ENCODE measurements at regions not wholly inside any gene's neighbourhood (a gene's known extent, or its start where the extent isn't known, plus 50 kb on each side); places are given as distances from the start of the nearest gene placed in this dataset.
"Not testable (repeated sequence)": the region's sequence is repeated elsewhere in the genome, so short reads cannot be mapped to it uniquely, and the experiment has no call there.

GRCh38 chr9:94421951-94422350 lies 93.5 kb upstream of the NUTM2F start:
- H3K27me3 ChIP-seq; DNase-seq; H3K36me3 ChIP-seq; H3K4me1 ChIP-seq; H3K9me3 ChIP-seq; H3K4me3 ChIP-seq; H3K27ac ChIP-seq; ATAC-seq; intact Hi-C loops (cut with DNase I): not testable (repeated sequence)
- 98% methylated on average over 8 of the region's 9 CpGs for WGBS (ENCODE audit: insufficient coverage, low coverage, low lambda C conversion rate, missing lambda C conversion rate)

GRCh38 chr9:94425312-94425711 lies 96.9 kb upstream of the NUTM2F start:
- intact Hi-C loops (cut with DNase I); H3K36me3 ChIP-seq; DNase-seq; H3K4me1 ChIP-seq; H3K4me3 ChIP-seq; ATAC-seq; H3K27me3 ChIP-seq; H3K27ac ChIP-seq; H3K9me3 ChIP-seq: not testable (repeated sequence)
- 86% methylated on average over 2 of the region's 4 CpGs for WGBS (ENCODE audit: insufficient coverage, low coverage, low lambda C conversion rate, missing lambda C conversion rate)

GRCh38 chr9:94437128-94437527 lies 108.7 kb upstream of the NUTM2F start:
- intact Hi-C loops (cut with DNase I); H3K27me3 ChIP-seq; H3K4me3 ChIP-seq; H3K9me3 ChIP-seq; H3K36me3 ChIP-seq; ATAC-seq; H3K27ac ChIP-seq; H3K4me1 ChIP-seq; DNase-seq: not testable (repeated sequence)
- no CpG with 5 or more reads among the region's 2 CpGs for WGBS (ENCODE audit: insufficient coverage, low coverage, low lambda C conversion rate, missing lambda C conversion rate)

GRCh38 chr9:94438336-94438735 lies 109.9 kb upstream of the NUTM2F start:
- DNase-seq; H3K4me3 ChIP-seq; H3K27me3 ChIP-seq; H3K4me1 ChIP-seq; ATAC-seq; H3K9me3 ChIP-seq; H3K27ac ChIP-seq; H3K36me3 ChIP-seq; intact Hi-C loops (cut with DNase I): not testable (repeated sequence)
- no CpG with 5 or more reads among the region's 1 CpG for WGBS (ENCODE audit: insufficient coverage, low coverage, low lambda C conversion rate, missing lambda C conversion rate)

DNA sequence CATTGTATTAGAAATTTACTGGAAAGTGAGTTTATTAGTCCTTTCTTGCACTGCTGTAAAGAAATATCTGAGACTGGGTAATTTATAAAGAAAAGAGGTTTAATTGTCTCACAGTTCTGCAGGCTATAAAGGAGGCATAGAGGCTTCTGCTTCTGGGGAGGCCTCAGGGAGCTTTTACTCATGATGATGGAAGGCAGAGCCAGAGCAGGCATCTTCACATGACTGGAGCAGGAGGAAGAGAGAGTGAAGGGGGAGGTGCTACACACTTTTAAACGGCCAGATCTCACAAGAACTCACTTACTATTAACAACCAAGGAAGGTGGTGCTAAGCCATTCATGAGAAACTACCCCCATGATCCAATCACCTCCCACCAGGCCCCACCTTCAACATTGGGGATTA lies 112.7 kb upstream of the NUTM2F start:
- intact Hi-C loops (cut with DNase I); H3K9me3 ChIP-seq; H3K4me1 ChIP-seq; DNase-seq; H3K36me3 ChIP-seq; H3K27me3 ChIP-seq; H3K4me3 ChIP-seq; ATAC-seq; H3K27ac ChIP-seq: not testable (repeated sequence)
- WGBS (ENCODE audit: insufficient coverage, low coverage, low lambda C conversion rate, missing lambda C conversion rate), result 25% methylated on average over 1 of the region's 1 CpG

- no peak for DNase-seq
- H3K27ac ChIP-seq, result no peak overlapping the region
- H3K4me3 ChIP-seq, result no peak overlapping the region
- 92% methylated on average over 2 of the region's 2 CpGs for WGBS (ENCODE audit: insufficient coverage, low coverage, low lambda C conversion rate, missing lambda C conversion rate)
- H3K9me3 ChIP-seq, result no peaks in the 10 kb centered on the region
- H3K27me3 ChIP-seq, result no peaks in the 10 kb centered on the region
- peaks cover 0 to 10% (median 0%) of the 10 kb centered on the region in 4 donors for H3K36me3 ChIP-seq
- no peak for TF ChIP-seq CTCF (IDR thresholded peaks at IDR 0.05)
- no peak for TF ChIP-seq POLR2A (IDR thresholded peaks at IDR 0.05)
- ATAC-seq, result no peak
- intact Hi-C loops (cut with DNase I), result no loop called here
- no peaks in the 10 kb centered on the region for H3K4me1 ChIP-seq
Observed at GRCh38 chr9:94441796-94442195, 113.1 kb upstream of the PCAT7 start.

GRCh38 chr9:94443032-94443722 lies 111.7 kb upstream of the PCAT7 start:
- intact Hi-C loops (cut with DNase I), result no loop called here
- DNase-seq, result no peak

More at GRCh38 chr9:94443032-94443722, 111.7 kb upstream of the PCAT7 start:
- Histone ChIP-seq H3K9me3 (no peaks in the 10 kb centered on the region), H3K4me1 (no peaks in the 10 kb centered on the region), H3K27ac (no peak overlapping the region), H3K4me3 (no peak overlapping the region), H3K27me3 (no peaks in the 10 kb centered on the region), H3K36me3 (peaks cover 0 to 16% (median 0%) of the 10 kb centered on the region in 4 donors)
- 87% methylated on average over 5 of the region's 6 CpGs for WGBS (ENCODE audit: insufficient coverage, low coverage, low lambda C conversion rate, missing lambda C conversion rate)
- TF ChIP-seq CTCF (IDR thresholded peaks at IDR 0.05), result no peak
- no peak for TF ChIP-seq POLR2A (IDR thresholded peaks at IDR 0.05)
- no peak for ATAC-seq

Measured in right lobe of liver (tissue), 6 donors.